Progenitor cell of endocrine pancreas (in vitro differentiated cells): ENCODE measurements at regions not wholly inside any gene's neighbourhood (a gene's known extent, or its start where the extent isn't known, plus 50 kb on each side); places are given as distances from the start of the nearest gene placed in this dataset.

Experiments used
- DNase-seq: peaks from one replicate; pipeline ENCODE4 v3.0.0; 2021; ENCODE audit warnings: low spot score; ENCODE audit not compliant: unreplicated experiment
- H3K27ac Mint-ChIP-seq: 2 replicates; pipeline ENCODE4 v1.8.0; 2021; ENCODE audit warnings: mild to moderate bottlenecking, moderate library complexity, mixed read lengths
- H3K27me3 Mint-ChIP-seq: 2 replicates; pipeline ENCODE4 v1.8.0; 2021; ENCODE audit warnings: mixed read lengths
- H3K36me3 Mint-ChIP-seq: 2 replicates; pipeline ENCODE4 v1.8.0; 2022; ENCODE audit warnings: mixed read lengths; ENCODE audit not compliant: insufficient read depth
- H3K4me1 Mint-ChIP-seq: 2 replicates; pipeline ENCODE4 v1.8.0; 2021; ENCODE audit warnings: low read depth, mixed read lengths
- H3K4me3 Mint-ChIP-seq: 2 replicates; pipeline ENCODE4 v1.8.0; 2021; ENCODE audit warnings: low read depth, mild to moderate bottlenecking, moderate library complexity, mixed read lengths
- H3K9me3 Mint-ChIP-seq: 2 replicates; pipeline ENCODE4 v1.8.0; 2021; ENCODE audit warnings: low read depth, mixed read lengths
- CTCF ChIP-seq: fragments of 200-600 bp; sonication (generic); IDR thresholded peaks from one replicate; pipeline ENCODE4 v1.5.0; 2021; ENCODE audit warnings: antibody characterized with exemption, mild to moderate bottlenecking; ENCODE audit not compliant: unreplicated experiment

DNA sequence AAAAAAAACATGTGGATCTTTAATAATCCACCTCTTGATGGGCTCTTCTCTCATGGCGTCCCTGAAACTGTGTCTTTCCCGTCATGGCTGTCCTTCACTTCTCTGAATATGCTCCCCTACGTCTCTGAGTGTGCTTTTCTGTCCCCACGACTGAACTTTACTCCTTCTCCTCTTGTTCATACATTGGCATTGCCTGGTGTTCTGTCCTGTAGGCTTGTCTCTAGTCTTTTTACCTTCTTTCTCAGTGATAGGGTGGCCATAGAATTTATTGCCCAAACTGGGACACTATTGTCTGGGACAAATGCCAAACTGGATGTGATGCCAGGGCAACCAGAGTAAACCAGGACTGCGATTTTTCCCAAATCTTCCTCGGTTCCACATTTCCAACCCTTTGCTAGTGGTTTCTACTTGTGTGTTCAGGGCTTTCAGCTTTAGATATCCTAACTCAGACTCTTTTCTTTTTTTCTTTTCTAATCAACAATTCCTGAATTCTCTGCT is 202.2 kb downstream of the ATP23 start:
- H3K36me3 Mint-ChIP-seq: no peaks in the 10 kb centered on the region
- H3K4me1 Mint-ChIP-seq: peaks cover 9% of the 10 kb centered on the region

DNA sequence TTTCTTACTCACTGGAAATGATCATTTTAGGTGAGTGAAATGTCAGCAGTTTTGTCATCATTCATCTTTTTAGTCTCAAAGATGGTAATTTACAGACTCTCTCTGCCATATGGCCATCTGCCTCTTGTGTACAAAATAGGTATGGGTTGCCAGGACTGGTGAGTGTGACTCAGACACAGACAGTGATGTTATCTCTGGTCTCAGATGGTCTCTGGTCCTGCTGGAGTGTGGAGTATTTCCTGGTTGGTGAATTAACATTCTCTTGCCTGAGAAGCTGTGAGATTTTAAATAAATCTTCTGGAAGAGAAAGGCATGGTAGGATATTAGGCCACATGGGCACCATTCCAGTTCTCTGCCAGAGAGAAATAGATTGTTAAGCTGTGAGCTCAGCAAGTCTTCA is 207.0 kb downstream of the ATP23 start:
- H3K4me1 Mint-ChIP-seq: peaks cover 8% of the 10 kb centered on the region
- no peaks in the 10 kb centered on the region for H3K27me3 Mint-ChIP-seq
- no peaks in the 10 kb centered on the region for H3K36me3 Mint-ChIP-seq
- no peak for DNase-seq
- no peak overlapping the region for H3K27ac Mint-ChIP-seq
- H3K4me3 Mint-ChIP-seq: no peak overlapping the region
- no peak for TF ChIP-seq CTCF
- peaks cover 14% of the 10 kb centered on the region for H3K9me3 Mint-ChIP-seq

More for the DNA sequence above, 202.2 kb downstream of the ATP23 start:
- peaks cover 14% of the 10 kb centered on the region for H3K9me3 Mint-ChIP-seq
- TF ChIP-seq CTCF: no peak
- H3K27ac Mint-ChIP-seq: no peak overlapping the region
- no peak overlapping the region for H3K4me3 Mint-ChIP-seq
- H3K27me3 Mint-ChIP-seq: no peaks in the 10 kb centered on the region
- no peak for DNase-seq

GRCh38 chr12:58148976-58149375 is 207.6 kb downstream of the ATP23 start:
- no peak for DNase-seq
- H3K27me3 Mint-ChIP-seq: no peaks in the 10 kb centered on the region
- no peak overlapping the region for H3K4me3 Mint-ChIP-seq
- H3K36me3 Mint-ChIP-seq: no peaks in the 10 kb centered on the region
- H3K27ac Mint-ChIP-seq: no peak overlapping the region
- peaks cover 8% of the 10 kb centered on the region for H3K4me1 Mint-ChIP-seq
- H3K9me3 Mint-ChIP-seq: peaks cover 14% of the 10 kb centered on the region
- no peak for TF ChIP-seq CTCF

DNA sequence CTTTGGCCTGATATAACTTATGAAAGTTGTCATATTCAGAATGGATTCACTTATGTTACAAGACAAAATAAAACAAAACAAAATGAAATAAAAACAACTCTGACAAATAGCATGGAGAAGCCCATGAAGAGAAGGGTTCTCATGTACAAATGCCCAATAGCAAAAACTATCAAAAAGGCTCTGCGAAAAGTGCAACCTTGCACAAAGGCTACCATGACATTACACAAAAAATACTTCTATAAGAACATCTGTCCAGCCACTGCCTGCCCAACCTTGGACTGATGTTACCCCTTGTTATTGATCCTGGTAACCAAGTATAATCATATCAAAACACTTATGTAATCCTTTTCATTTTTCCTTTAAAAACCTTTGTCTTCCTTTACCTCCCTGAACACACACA is 213.0 kb downstream of the ATP23 start:
- Mint-ChIP-seq H3K27ac (no peak overlapping the region), H3K4me3 (no peak overlapping the region), H3K4me1 (peaks cover 3% of the 10 kb centered on the region), H3K36me3 (no peaks in the 10 kb centered on the region), H3K9me3 (no peaks in the 10 kb centered on the region), H3K27me3 (no peaks in the 10 kb centered on the region)
- DNase-seq: no peak
- TF ChIP-seq CTCF: no peak

GRCh38 chr12:58156697-58157096 is 215.3 kb downstream of the ATP23 start:
- Mint-ChIP-seq H3K27ac (no peak overlapping the region), H3K9me3 (no peaks in the 10 kb centered on the region), H3K27me3 (peaks cover under 1% of the 10 kb centered on the region), H3K36me3 (no peaks in the 10 kb centered on the region), H3K4me3 (no peak overlapping the region), H3K4me1 (peaks cover 3% of the 10 kb centered on the region)
- no peak for TF ChIP-seq CTCF
- DNase-seq: no peak
